B cell (primary cell): ENCODE measurements at regions not wholly inside any gene's neighbourhood (a gene's known extent, or its start where the extent isn't known, plus 50 kb on each side); places are given as distances from the start of the nearest gene placed in this dataset.

Source experiments
- CTCF ChIP-seq: fragments of 200-600 bp; IDR thresholded peaks from one replicate; pipeline ENCODE4 v1.8.0; 2022; ENCODE audit warnings: antibody characterized with exemption, mild to moderate bottlenecking
- EZH2 ChIP-seq: IDR thresholded peaks from 2 replicates; pipeline ENCODE4 v1.6.1; 2012; ENCODE audit warnings: borderline replicate concordance, low read depth, mild to moderate bottlenecking, moderate library complexity, low read length; ENCODE audit not compliant: insufficient read depth, poor library complexity, severe bottlenecking

GRCh38 chr3:160091441-160091840 lies 102.8 kb downstream of the IL12A start:
- no peak for TF ChIP-seq CTCF
- TF ChIP-seq EZH2: no peak
